NCI-H446 (cell line): ENCODE measurements at regions not wholly inside any gene's neighbourhood (a gene's known extent, or its start where the extent isn't known, plus 50 kb on each side); places are given as distances from the start of the nearest gene placed in this dataset.
"Not testable (repeated sequence)": the region's sequence is repeated elsewhere in the genome, so short reads cannot be mapped to it uniquely, and the experiment has no call there.

ENCODE experiments used
- DNase-seq, 2 experiments: peaks; one replicate each; lab custom pipeline; 2025; lab: John Stamatoyannopoulos, UW

DNA sequence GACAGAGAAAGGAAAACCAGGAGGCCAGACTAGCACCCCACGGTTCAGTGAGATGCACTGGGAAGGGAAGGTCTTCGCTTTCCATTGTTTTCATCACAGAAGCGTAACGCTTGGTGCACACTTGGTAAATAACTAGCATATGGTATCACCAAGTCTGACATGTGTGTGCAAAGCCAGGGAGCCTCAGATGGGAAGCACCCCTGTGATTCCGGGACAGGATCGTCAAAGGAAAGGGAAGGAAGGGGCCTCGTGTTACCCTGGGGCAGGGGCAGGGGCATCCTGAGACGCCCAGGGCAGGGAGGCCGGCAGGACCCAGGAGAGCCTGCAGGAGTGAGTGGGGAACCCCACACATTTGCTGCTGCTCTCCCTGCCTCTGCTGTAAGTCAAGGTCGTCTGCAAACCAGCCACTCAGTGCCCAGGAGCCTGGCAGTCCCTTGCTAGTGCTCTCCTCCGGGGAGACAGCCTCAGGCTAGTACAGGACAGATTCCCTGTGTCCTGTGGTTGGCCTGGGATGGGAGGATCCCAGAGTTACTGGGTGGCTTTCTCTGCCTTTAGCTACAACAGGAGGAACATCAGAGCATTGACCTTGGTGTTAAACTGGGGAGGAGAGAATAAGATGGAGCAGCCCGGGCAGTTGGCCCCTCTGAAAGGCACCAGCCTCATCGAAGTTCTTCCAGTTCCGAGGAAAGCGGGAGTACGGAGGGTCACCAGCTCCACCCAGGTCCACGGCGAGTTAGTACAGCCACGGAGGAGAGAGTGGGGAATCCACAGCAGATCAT lies 192.5 kb downstream of the NDUFA10 start:
- DNase-seq = no peak

DNA sequence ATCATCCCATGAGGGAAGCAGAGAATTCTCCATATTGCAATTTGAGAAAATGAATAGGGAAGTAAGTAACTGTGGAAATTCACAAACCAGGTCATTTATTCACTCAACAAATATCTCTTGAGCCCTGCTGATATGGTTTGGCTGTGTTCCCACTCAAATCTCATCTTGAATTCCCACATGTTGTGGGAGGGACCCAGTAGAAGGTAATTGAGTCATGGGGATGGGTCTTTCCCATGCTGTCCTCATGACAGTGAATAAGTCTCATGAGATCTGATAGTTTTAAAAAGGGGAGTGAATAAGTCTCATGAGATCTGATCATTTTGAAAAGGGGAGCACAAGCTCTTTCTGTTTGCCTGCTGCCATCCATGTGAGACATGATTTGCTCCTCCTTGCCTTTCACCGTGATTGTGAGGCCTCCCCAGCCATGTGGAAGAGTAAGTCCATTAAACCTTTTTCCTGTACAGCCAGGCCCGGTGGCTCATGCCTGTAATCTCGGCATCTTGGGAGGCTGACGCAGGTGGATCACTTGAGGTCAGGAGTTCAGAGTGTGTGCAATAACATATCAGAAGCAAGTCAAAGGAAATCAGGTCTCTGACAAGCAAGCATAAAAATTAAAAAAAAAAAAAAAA lies 193.2 kb downstream of the NDUFA10 start:
- DNase-seq = no peak

DNA sequence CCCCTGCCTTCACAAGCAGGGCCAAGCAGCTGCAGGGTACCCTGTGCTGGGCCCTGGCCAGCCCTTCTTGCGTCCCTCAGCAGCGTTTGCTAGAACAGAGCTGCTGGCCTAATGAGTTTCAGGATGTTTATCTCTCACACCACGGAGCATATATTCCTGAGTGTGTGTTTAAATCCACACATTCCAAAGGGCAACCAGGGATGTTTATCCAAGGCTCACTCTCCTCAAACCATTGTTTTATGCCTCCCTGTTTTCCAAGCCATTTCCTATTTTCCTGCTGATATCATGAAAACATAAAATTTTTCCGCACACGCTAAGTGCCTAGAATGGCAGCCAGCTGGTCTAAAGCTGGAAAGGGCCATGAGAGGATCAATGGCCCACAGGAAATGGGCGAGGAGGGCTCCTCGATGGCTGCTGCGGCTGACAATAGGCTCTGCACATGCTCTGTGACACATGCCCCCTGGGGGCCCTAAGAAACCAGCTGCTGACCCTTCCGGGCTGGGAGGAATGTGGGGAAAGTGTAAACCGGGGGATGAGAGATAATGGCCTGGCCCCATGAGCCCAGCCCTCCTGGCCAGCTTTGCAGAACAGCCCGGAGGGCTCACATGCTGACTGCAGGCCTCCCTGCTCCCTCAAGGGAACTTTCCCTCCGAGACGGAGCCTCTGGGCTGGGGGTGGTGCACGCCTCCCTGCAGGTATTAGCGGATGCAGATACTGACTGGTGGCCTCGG lies 194.0 kb downstream of the NDUFA10 start:
- DNase-seq = no peak

DNA sequence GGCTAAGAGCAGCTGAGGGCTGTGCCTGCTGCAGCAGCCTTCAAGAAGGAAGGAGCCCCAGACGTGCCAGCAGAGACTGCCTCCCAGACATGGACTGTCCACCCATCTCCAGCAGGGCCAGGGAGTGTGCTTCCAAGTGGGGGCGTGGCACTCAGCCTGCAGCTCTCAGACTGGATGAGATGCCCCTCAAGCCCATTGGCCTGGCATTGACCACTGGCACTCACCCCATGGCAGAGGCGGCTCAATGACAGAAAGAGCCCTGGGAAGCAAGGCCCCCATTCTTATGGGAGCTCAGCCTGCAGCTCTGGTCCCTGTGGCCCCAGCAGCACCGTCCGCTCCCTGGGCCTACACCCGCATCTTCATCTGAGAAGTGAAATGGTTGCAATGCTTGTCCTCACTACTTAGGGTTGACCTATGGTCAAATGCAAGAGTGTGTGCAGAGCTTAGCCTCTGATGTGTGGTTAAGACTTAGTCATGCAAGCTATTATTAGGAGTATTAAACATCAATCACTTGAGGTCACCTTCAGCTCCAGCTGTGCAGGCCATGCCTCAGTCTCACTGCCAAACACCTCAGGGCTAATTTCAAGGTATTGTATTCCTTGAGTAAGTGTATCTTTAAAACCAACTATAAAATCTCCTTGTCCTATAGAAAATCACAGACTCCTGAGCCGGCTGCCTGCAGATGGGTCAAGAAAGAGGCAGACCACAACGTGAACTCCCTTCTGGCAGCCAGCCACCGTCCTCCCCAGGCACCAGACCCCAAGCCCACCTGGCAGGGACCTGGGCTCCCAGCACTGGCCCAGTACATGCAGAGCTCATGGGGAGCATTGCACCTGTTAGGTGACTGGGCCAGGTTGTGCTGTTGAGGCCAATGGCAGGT lies 194.8 kb downstream of the NDUFA10 start:
- no peak for DNase-seq

DNA sequence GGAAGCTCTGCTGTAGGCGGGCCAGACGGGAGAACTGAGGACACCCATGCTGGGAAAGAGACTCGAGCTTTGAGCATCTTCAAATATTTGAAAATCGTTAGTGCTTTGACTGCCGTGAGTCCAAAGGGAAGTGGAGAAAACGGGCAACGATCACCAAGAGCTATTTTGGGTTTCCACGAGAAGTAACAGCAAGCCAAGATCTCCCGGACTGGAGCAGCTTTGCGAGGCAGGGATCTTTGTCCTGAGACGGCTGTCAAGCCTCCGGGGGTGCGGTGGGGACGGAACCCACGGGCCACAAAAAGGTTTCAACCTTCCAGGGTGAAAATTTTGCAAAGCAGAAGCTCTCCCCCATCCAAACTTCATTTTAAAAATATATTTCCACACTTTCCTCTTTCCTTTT lies 195.8 kb downstream of the NDUFA10 start:
- DNase-seq = no peak

DNA sequence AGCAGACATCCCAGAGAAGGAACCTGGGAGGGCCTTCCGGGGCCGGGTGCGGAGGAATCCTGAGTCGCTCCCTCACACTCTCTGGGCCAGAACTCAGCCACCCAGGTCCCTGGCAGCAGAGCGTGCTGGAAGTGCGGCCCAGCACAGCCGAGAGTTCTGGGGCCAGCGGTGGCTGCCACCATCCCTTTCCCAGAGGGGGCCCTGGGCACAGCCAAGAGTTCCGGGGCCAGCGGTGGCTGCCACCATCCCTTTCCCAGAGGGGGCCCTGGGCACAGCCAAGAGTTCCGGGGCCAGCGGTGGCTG lies 196.2 kb downstream of the NDUFA10 start:
- not testable (repeated sequence) for DNase-seq

DNA sequence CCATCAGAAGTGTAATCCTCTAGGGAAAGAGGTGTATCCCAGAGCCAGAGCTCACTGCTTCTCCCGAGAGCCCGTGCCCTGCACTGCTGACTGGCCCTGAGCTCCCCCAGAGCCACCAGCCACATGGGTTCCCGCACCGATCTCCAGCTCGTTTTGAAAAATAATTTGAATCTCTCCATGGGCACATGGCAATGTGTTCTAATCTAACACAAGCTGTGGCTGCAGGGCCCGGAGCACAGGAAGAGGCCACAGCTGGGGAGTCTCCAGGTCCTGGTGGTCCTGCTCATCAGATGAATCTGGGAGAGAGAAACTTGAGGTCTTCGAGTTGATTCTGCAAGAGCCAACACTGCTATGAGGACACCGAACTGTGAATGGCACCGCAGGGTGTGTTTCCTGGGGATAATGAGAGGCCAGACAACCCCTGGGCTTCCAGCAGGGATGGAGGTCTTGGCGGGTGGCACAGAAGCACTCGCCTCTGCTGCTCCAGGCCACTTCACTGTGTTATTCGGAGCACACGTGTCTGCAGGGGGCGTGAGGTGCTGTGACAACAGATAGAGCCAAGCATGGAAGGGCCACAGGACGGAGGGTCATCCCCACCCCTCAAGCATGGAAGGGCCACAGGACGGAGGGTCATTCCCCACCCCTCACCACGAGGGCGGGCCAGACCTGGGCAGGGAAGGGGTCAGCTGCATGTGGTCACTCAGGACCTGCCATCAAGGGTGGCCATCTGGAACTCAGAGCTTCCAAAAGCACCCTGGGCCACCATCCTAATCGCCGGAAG lies 196.8 kb downstream of the NDUFA10 start:
- DNase-seq = no peak

DNA sequence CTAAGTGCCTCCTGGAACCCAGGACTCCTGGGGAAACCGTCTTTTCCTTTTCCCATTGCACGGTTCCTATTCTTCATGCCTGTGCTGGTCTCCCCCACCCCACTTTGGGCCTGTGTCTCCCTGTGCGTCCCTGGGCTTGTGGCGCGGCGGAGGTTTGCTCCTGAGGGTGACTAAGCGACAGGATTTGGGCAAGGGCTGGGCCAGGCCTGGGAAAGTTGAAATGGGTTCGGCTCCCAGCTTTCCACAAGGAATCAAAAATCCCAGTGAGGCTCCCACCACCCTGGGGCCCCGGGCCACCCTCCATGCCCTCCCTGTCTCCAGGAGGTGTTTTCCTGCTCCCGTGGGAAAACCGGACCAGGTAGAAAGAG lies 197.6 kb downstream of the NDUFA10 start:
- no peak for DNase-seq

DNA sequence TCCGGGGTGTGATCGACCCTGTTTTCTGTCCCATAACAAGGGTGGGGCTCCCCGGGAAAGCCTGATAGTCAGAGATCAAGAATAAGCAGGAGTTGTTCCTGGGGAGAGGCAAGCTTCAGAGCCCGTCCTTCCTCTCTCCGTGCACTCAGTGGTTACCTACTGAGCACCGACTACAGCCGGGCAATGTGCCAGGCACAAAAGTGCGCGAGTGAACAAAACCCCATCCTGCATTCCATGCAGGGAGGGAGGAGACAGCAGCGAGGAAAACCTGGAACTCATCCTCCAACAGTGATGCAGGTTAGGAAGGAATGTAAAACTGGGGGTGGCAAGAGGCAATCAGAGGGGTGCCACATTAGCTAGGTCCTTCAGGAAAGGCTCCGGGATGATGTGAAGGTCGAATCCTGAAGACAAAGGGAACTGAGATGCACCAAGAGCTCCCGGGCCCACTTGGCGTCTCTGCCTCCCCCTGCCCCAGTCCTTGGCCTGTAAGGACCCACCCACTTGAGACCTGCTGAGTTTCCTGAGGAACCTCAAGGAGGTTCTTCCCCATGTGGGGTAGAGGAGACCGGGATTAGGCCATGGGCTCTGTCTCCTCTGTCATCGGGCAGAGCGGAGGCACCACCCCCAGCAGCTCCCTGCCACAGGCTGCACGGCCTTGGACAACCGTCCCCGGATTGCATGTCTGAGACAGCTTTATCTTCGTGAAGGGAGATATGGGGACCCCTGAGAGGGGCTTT lies 198.2 kb downstream of the NDUFA10 start:
- DNase-seq = no peak

DNA sequence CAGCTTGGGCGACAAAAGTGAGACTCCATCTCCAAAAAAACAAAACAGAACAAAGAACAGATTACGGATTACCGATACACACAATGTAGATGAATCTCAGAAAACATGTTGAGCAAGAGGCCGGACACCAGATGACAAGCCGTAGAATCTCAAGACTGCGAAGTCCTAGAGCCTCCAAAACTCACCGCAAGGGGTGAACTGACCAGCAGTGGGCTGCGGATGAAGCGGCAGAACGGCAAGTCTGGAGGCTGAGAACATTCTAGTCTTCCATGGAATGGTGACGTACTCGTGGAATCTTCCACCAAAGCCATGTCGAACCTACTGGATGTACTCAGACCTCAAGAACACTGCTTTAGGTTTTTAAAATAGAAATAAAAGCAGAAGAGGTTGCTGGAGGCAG lies 198.8 kb downstream of the NDUFA10 start:
- DNase-seq = no peak

DNA sequence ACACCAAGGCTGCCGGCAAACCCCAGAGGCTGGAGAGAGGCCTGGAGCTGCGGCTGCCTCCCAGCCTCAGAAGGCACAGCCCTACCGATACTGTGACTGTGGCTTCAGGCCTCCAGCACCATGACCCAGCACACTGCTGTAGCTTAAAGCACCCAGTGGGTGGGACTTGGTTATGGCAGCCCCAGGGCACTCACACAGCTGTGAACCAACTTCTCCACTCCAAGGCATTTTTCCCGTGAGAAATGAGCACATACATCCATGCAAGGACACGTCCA lies 199.5 kb downstream of the NDUFA10 start:
- DNase-seq = no peak

DNA sequence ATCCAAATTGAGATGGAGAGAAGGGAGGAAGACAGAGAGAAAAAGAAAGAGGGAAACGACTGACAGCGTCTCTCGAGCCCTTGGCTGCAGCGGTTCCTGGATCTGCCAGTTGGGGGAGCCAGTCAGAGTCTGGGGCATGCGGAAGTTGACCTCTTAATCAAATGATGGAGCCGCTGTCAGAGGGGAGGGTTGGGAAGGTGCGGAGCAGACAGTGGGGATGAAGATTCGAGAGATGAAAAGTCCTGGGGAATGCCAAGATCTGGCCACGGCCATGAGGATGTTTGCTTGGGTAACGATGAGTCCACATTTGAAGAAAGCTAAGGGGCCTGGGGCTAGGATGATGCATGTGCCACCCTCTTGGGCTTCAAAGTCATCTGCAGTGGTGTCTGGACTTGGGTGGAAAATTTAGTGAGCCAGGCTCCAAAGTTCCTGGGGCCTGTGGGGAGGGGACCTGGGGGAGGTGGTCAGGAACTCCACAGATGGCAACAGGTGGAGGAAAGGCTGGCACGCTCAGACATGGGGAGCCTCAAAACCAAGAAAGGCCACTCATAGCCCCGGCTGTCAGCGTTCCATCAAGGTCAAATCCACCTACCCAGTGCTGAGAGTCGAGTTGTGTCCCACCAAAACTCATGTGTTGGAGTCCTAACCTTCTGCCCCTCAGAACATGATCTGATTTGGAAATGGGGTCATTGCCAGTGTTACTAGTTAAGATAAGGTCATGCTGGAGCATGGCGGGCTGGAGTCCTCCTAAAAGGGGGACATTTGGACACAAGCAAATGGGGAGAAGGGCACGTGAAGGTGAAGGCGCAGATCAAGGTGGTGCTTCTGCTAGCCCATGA lies 200.1 kb downstream of the NDUFA10 start:
- no peak for DNase-seq

DNA sequence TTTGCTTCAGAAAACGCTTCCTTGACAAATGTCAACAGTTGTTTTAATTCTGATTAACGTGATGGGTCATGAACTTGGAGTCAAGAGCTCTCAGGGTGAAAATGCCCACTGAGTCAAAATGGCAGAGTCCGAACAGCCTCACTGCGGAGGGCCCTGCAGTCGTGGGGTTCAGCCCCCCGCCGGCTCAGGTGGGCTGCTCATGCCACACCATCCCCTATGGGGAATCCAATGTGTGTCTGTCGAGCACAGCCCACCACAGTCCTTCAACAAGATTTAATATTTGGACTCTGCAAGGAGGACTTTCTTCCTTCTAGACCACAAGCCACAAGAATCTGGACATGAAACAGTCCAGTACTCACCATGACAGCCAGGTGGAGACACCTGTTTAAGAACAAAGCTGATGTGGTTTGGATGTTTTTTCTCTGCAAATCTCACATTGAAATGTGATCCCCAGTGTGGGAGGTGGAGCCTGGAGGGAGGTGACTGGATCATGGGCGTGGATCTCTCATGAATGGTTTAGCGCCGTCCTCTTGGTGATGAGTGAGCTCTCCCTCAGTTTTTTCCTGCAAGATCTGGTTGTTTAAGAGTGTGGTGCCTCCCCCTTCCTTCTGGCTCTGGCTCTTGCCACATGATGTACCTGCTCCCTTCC lies 201.0 kb downstream of the NDUFA10 start:
- DNase-seq = no peak

DNA sequence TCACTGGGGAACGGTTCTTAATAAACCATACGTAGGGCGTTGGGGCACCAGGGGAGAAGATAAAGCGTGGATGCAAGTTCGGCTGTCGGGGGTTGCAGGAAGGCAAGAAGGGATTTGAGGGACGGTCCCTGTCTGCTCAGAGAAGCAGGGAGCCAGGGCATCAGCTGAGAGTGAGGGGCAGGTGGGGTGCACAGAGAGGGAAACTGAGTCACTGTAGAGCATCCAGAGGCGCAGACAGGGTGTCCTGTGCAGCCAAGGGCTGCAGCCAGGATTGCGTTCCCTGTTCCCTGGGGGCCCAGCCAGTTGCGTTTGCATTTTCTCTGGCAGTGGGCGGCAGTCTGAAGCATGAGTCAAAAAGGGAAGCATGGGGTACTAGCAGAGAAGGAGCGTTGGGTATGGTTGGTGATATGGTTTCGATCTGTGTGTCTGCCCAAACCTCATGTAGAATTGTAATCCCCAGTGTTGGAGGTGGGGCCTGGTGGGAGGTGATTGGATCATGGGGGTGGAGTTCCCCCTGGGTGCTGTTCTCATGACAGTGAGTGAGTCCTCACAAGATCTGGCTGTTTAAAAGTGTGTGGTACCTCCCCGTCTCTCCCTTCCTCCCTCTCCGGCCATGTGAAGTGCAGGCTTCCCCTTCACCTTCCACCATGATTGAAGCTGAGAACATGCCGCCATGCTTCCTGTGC lies 202.9 kb downstream of the NDUFA10 start:
- DNase-seq = no peak

DNA sequence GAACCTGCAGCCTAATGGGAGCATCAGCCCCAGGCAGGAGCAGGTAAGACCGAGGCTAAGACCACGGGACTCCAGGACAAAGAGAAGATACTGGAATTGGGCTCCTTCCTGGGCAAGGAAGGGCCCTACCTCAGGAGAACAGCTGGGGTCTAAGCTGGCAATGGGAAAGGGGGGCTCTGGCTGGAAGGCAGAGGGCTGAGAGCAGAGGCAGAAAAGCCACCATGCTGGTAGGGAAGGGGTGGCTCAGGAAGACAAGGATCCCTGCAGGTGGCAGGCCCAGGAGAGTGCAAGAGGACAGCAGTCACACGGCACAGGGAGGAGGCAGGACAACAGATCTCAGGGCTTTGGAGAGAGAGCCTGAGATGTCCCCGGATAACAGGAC lies 203.5 kb downstream of the NDUFA10 start:
- DNase-seq = no peak

DNA sequence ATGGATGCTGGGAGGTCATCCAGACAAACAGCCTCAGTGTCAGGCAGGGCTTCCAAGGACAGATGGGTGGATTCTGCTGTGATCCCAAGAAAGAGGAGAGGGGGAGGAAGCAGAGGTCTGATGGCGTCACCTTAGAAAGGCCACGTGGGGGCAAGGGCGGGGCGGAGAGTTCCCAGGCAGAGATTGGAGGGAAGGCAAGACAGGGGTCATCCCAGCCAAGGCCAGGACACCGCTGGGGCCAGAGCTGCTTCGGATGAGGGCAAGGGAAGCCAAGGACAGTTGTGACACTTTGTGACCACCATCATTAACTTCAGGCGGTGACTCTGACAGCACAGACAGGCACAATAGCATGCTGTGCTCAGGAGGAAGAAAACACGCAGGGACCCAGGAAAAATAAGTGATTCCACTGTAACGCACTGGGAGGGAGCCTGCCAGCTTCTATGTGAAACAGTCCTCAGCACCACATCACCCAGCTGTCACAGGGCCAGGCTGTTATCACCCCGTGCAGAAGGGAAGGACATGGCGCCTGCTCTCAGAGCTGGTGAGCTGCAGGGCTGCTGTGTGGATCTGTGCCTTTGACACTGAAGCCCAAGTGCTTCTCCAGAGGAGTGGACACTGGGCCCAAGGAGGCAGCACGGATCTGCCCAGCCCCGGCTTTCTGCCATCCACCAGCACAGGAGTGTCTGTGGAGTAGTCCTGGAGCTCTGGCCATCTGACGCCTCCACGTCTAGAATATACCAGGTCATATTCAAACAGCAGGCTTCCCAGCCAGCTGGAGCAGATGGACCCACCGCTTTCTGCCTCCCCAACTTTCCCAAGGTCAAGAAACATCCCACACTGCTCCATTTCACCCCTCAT lies 204.1 kb downstream of the NDUFA10 start:
- DNase-seq = no peak

DNA sequence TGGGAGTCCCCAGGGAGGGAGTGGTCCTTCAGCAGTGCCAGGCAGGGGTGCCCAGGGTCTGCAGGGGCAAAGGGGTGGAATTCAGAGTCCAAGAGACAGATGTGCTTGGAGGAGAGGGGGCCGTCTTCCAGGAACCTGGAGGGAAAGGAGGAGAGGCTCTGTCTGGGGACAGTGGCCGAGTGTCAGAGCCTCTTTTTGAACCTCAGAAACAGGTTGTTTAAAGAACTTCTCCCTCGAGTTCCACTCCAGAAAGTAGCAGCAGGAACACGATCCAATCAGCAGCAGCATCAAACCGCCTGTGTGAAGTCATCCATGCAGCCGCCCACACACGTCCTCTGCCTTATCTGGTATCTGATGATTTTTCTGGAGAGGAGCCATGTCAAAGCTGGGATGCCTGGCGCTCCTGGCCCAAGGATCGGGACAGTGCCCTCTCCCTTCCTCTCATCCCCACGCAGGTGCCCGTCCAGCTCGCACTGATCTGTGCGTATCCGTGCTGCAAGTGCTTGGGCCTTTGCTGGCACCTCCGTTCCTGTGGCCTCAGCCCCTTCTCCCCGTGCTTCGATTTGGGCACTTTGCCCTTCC lies 205.1 kb downstream of the NDUFA10 start:
- DNase-seq = no peak
